SU-DHL-6 (cell line): ENCODE measurements at regions not wholly inside any gene's neighbourhood (a gene's known extent, or its start where the extent isn't known, plus 50 kb on each side); places are given as distances from the start of the nearest gene placed in this dataset.

Experiments
- H2AFZ ChIP-seq: fragments of 200-600 bp; sonication (generic); 2 replicates; pipeline ENCODE4 v1.6.1; 2014; ENCODE audit warnings: low read depth, mild to moderate bottlenecking, moderate library complexity, mixed read lengths, antibody characterized with exemption, low read length; ENCODE audit not compliant: severe bottlenecking
- H3F3A ChIP-seq: fragments of 200-600 bp; shearing (Covaris generic); 2 replicates; pipeline ENCODE4 v1.6.0; 2016; ENCODE audit warnings: antibody characterized with exemption, mild to moderate bottlenecking; ENCODE audit not compliant: insufficient read depth
- H3K27ac ChIP-seq: fragments of 200-600 bp; sonication (generic); 2 replicates; pipeline ENCODE4 v1.5.1; 2016; ENCODE audit warnings: low read depth, mild to moderate bottlenecking, low read length, moderate library complexity, mixed read lengths
- H3K27me3 ChIP-seq: fragments of 200-600 bp; sonication (generic), shearing (Covaris generic); 2 replicates; pipeline ENCODE4 v1.6.0; 2014; ENCODE audit warnings: mild to moderate bottlenecking, low read length
- H3K36me3 ChIP-seq: fragments of 200-600 bp; sonication (generic); 2 replicates; pipeline ENCODE4 v1.6.1; 2014; ENCODE audit warnings: mild to moderate bottlenecking, low read length, mixed read lengths
- H3K4me2 ChIP-seq: fragments of 300-600, 200-600 bp; shearing (Covaris generic), sonication (generic); 2 replicates; pipeline ENCODE4 v1.6.0; 2014; ENCODE audit warnings: low read length, low read depth, mild to moderate bottlenecking; ENCODE audit not compliant: poor library complexity, severe bottlenecking
- H3K4me3 ChIP-seq: fragments of 200-600 bp; sonication (generic); 2 replicates; pipeline ENCODE4 v1.5.1; 2014; ENCODE audit warnings: antibody characterized with exemption, low read length, mild to moderate bottlenecking, mixed read lengths; ENCODE audit not compliant: insufficient read depth, poor library complexity, severe bottlenecking
- H3K79me2 ChIP-seq: fragments of 200-600 bp; sonication (generic); 2 replicates; pipeline ENCODE4 v1.6.1; 2014; ENCODE audit warnings: mild to moderate bottlenecking, low read length, moderate library complexity; ENCODE audit not compliant: insufficient read depth
- H3K9ac ChIP-seq: fragments of 200-600 bp; sonication (generic); 2 replicates; pipeline ENCODE4 v1.7.0; 2014; ENCODE audit warnings: mild to moderate bottlenecking, low read length
- H3K9me2 ChIP-seq: fragments of 200-600 bp; sonication (generic); replicated peaks from 2 replicates; pipeline ENCODE4 v1.6.1; 2014; ENCODE audit warnings: low read length; ENCODE audit not compliant: insufficient read depth
- H3K9me3 ChIP-seq: fragments of 200-600 bp; sonication (generic); 2 replicates; pipeline ENCODE4 v1.6.1; 2014; ENCODE audit warnings: low read length, mixed read lengths; ENCODE audit not compliant: insufficient read depth
- H4K20me1 ChIP-seq: fragments of 200-600 bp; sonication (generic); 2 replicates; pipeline ENCODE4 v1.6.1; 2014; ENCODE audit warnings: low read depth, mild to moderate bottlenecking, antibody characterized with exemption, low read length, moderate library complexity, mixed read lengths
- CTCF ChIP-seq: fragments of 200-600 bp; sonication (generic); IDR thresholded peaks from one replicate; pipeline ENCODE4 v1.5.1; 2017; ENCODE audit warnings: antibody characterized with exemption, mild to moderate bottlenecking, low read length, moderate library complexity; ENCODE audit not compliant: insufficient read depth, poor library complexity, severe bottlenecking
- EZH2phosphoT487 ChIP-seq: fragments of 200-600 bp; sonication (generic), shearing (Covaris generic); conservative IDR thresholded peaks from 2 replicates; pipeline ENCODE4 v1.6.1; 2018; ENCODE audit warnings: mild to moderate bottlenecking, antibody characterized with exemption, low read length, moderate library complexity, mixed read lengths

GRCh38 chr2:121014876-121015275 is 270.1 kb downstream of the TFCP2L1 start:
- Histone ChIP-seq H3F3A (no peaks in the 10 kb centered on the region), H3K4me3 (no peak overlapping the region), H3K27me3 (no peaks in the 10 kb centered on the region), H3K9ac (no peak overlapping the region), H2AFZ (no peak overlapping the region), H3K9me2 (no peaks in the 10 kb centered on the region), H3K36me3 (no peaks in the 10 kb centered on the region), H3K79me2 (no peaks in the 10 kb centered on the region), H4K20me1 (no peaks in the 10 kb centered on the region), H3K9me3 (no peaks in the 10 kb centered on the region), H3K4me2 (no peak overlapping the region), H3K27ac (no peak overlapping the region)
- TF ChIP-seq EZH2phosphoT487 (no peak), CTCF (no peak)

- Histone ChIP-seq H3K27me3 (no peaks in the 10 kb centered on the region), H3K27ac (no peak overlapping the region), H3K36me3 (no peaks in the 10 kb centered on the region), H3K9me3 (no peaks in the 10 kb centered on the region), H2AFZ (no peak overlapping the region), H3K9ac (no peak overlapping the region), H4K20me1 (no peaks in the 10 kb centered on the region), H3K4me2 (no peak overlapping the region), H3K4me3 (no peak overlapping the region), H3K79me2 (no peaks in the 10 kb centered on the region), H3F3A (no peaks in the 10 kb centered on the region), H3K9me2 (no peaks in the 10 kb centered on the region)
- no peak for TF ChIP-seq EZH2phosphoT487
- no peak for TF ChIP-seq CTCF
These were observed 269.0 kb downstream of the TFCP2L1 start for GRCh38 chr2:121015971-121016485.

- H3F3A ChIP-seq = no peaks in the 10 kb centered on the region
- TF ChIP-seq CTCF = no peak
- no peak for TF ChIP-seq EZH2phosphoT487
These were observed 267.6 kb downstream of the TFCP2L1 start for GRCh38 chr2:121017396-121017795.

More at GRCh38 chr2:121017396-121017795, 267.6 kb downstream of the TFCP2L1 start:
- Histone ChIP-seq H3K27me3 (no peaks in the 10 kb centered on the region), H2AFZ (no peak overlapping the region), H3K9ac (no peak overlapping the region), H3K9me2 (no peaks in the 10 kb centered on the region), H3K79me2 (no peaks in the 10 kb centered on the region), H3K4me3 (no peak overlapping the region), H3K4me2 (no peak overlapping the region), H3K27ac (no peak overlapping the region), H4K20me1 (no peaks in the 10 kb centered on the region), H3K36me3 (no peaks in the 10 kb centered on the region), H3K9me3 (no peaks in the 10 kb centered on the region)
